AG20443 (cell line): ENCODE measurements at regions not wholly inside any gene's neighbourhood (a gene's known extent, or its start where the extent isn't known, plus 50 kb on each side); places are given as distances from the start of the nearest gene placed in this dataset.
"Not testable (repeated sequence)": the region's sequence is repeated elsewhere in the genome, so short reads cannot be mapped to it uniquely, and the experiment has no call there.

Experiments used
- DNase-seq: peaks from one replicate; pipeline ENCODE4 v3.0.0; 2012; ENCODE audit warnings: low spot score, mixed read lengths

DNA sequence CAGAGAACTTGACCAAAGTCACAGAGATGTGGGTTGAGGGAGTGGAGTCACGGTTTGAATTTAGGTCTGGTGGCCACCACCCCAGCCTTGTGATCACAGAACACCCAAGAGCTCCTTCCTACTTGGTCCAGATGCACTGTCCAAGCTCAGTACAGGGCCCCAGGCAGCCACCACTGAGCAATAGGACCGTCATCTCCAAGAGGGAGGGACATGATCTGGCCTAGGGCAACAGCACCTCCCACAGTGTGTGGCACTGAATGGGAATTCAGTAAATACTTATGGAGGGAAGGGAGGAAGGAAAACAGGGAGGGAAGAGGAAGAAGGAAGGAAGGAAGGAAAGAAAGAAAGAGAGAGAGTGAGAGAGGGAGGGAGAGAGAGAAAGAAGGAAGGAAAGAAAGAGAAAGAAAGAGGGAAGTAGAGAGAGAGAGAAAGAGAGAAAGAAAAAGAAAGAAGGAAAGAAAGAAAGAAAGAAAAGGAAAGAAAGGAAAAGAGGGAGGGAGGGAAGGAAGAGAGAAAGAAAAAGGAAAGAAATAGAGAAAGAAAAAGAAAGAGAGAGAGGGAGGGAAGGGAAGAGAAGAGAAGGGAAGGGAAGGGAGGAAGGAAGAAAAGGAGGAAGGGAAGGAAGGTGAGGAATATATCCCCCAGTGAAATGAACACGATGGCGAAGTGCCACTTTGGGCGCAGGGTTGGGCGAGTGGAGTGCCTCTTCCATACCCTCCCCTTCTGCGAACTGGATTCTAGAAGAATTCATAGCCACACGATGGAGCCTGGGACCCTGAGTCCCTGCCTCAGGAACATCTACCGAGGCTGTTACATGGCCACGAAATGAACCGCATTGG lies 243.7 kb downstream of the TFAP2C start:
- DNase-seq, result no peak

DNA sequence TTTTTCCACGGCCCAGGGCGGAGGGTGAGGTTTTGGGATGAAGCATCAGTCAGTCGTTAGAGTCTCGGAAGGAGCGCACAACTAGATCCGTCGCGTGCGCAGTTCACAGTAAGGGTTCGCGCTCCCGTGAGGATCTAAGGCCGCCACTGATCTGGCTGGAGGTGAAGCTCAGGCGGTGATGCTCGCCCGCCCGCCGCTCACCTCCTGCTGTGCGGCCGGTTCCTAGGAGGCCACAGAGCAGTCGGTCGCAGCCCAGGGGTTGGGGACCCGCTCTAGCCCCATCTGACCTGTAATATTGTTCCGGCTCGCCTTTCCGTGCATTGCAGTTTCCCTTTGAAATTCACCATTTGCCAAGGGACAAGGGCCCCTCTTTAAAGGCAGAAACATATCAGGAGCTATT lies 244.7 kb downstream of the TFAP2C start:
- DNase-seq, result no peak

- DNase-seq, result peak; percentile 92
These were observed 246.1 kb downstream of the TFAP2C start for GRCh38 chr20:56875052-56875659.

DNA sequence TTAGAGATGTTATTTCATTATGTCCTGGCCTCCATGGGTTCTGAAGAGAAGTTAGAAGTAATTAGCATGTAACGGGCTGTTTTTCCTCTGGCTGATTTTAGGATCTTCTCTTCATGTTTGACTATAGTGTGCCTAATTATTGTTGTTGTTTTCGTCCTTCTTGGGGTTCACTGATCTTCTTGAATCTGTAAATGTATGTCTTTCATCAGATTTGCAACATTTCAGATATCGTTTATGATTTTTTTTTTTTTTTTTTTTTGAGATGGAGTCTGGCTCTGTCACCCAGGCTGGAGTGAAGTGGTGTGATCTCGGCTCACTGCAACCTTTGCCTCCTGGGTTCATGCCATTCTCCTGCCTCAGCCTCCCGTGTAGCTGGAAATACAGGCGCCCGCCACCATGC lies 246.7 kb downstream of the TFAP2C start:
- DNase-seq, result no peak

- DNase-seq, result no peak
These were observed 256.4 kb downstream of the TFAP2C start for GRCh38 chr20:56885521-56885920.

DNA sequence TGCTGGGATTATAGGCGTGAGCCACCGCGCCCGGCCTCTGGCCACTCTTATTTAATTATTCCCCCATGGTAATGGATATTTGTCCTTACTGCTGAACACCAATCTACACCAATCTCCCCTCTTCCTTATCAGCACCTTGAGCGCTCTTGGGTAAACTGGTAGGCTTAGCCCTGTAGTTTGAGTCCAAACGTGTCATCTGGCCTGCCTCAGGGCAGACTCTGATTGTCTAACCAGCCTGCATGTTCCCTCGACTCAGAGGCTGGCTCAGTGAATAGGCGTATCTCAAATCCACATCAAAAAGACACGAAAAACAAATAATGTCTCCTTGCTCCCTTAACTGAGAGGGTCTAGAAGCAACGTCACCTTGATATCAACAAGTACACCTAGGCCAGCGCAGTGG lies 260.9 kb downstream of the TFAP2C start:
- DNase-seq, result no peak

- no peak for DNase-seq
These were observed 264.3 kb downstream of the TFAP2C start for GRCh38 chr20:56893226-56893917.

DNA sequence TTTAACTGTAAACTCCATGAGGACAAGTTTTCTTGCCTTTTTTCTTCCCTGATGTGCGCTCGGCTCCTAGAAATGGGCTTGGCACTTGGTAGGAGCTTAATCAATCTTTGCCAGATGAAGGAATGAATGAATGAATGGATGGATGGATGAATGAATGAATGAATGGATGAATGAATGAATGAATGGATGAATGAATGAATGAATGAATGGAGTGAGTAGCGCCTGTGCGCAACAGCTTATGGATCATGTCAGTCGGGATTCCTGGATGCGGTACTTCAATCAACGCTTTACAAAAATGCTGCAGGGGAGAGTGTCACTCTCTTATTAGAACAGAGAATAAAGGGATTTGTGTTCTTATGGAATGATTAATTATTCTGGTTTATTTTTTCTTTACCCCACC lies 267.3 kb downstream of the TFAP2C start:
- DNase-seq, result no peak

GRCh38 chr20:56897318-56897957 lies 268.3 kb downstream of the TFAP2C start:
- DNase-seq, result no peak

DNA sequence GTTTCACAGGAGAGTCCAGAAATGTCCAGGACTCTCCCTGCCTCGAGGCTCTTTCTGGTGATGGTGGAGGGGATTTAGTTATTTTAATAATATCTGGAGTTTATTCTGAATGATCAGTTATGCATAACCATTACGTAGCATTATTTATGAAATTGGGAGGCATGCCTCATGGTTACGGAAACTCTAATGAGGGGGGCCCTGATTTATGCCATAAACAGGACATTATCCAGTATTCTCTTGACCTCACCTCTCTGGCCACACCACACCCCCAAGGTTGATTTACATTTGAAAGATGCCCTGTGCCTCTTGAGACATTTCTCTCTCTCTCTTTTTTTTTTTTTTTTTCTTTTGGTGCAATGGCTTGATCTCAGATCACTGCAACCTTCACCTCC lies 268.8 kb downstream of the TFAP2C start:
- no peak for DNase-seq

GRCh38 chr20:56899506-56899905 lies 270.4 kb downstream of the TFAP2C start:
- DNase-seq, result no peak

DNA sequence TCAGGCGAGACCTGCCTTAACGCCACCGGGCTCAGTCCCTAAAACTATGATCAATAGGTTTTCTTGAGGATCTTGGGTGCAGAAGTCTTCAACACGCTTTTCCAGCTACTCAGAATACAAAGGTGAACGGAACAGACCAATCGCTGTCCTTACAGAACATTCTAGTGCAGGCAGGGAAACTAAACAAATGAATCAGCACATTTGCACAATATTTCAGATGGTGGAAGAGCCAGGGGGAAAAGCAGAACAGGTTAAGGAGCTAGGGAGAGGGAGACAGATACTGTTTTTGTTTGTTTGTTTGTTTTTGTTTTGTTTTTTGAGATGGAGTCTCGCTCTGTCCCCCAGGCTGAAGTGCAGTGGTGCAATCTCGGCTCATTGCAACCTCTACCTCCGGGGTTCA lies 271.1 kb downstream of the TFAP2C start:
- DNase-seq, result no peak

DNA sequence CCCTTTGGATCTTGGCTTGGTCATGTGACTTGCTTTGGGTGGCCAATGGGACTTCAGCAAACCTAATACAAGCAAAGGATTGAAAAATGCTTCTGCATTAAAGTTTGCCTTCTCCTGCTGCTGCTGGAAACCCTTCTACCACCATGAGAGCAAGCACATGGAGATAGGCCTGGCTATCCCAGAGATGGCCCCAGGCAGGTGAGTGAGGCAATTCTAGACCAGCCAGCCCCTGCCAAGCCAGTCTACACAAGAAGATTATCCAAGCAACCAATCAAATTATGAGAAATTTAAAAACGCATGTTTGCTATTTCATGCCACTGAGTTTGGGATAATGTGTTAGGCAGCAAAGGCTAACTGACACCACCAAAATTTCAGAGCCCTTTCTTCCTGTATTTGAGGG lies 274.3 kb downstream of the TFAP2C start:
- DNase-seq, result no peak

- no peak for DNase-seq
These were observed 274.8 kb downstream of the TFAP2C start for GRCh38 chr20:56903858-56904257.

DNA sequence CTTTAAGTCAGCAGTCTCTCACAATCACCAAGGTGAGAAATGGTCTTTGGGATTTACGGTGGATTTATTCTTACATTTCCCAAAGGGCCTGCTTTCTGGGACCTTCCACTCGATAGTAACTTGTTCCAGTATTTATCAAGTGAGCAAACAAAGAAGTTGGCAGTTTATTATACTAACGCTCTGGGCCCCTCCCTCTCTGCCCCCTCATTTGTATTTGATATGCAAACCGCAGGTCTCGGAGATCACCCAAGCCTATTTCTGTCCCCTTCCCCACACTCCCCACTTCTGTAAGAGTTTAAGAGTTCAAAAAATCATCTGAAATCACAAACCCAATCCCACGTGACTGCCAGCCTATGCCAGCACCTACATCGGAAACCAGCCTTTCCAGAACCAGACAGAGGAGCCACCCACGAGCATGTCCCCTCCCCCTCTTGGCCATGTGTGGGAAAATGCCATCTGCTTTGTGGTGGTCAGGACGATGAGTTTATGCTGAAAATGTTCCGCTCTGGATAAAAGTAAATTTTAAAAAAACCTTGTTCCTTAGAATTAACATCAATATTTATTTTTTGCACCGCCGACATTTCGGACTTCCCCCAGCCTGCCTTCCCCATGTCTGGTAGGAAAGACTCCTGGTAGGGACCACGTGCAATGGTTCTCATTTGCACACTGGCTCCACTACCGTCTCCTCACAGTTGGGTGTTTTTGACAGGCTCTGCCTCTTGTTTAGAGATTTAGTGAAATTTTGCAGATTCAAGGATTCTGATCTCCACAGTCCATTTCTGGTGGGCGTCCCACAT lies 281.0 kb downstream of the TFAP2C start:
- no peak for DNase-seq

DNA sequence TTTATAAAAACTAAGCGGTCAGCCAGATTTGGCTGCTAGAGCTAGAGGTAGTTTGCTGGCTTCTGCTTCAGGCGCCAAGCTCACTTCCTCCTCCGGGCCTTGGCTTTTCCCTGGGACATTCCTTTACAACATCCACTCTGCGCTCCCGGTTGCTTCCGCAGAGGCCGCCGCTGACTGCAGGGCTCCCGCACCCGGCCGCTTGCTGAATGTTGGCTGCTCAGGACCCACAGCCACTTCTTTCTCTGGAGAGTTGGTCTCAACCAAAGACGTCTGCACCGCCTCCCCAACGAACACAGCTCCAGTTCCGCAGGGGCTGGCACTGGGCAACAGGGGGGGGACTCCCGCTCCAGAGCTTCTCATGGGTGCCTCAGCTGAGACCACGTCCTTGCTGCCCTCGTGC lies 282.8 kb downstream of the TFAP2C start:
- DNase-seq, result no peak

GRCh38 chr20:56914532-56914931 lies 285.4 kb downstream of the TFAP2C start:
- no peak for DNase-seq

DNA sequence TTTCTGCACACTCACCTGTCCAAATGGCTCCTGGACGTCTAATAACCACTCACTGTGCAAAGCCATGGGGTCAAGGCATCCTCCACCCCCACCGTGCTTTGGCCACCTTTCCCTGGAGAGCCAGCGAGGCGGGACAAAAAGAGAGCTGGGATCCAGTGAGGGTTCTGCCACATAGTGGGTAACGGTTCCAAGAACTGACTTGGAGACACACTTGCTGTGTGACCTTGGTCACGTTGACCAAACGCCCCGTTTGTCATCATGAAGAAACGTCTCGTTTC lies 287.2 kb downstream of the TFAP2C start:
- DNase-seq, result no peak

GRCh38 chr20:56920041-56920440 lies 290.9 kb downstream of the TFAP2C start:
- not testable (repeated sequence) for DNase-seq

DNA sequence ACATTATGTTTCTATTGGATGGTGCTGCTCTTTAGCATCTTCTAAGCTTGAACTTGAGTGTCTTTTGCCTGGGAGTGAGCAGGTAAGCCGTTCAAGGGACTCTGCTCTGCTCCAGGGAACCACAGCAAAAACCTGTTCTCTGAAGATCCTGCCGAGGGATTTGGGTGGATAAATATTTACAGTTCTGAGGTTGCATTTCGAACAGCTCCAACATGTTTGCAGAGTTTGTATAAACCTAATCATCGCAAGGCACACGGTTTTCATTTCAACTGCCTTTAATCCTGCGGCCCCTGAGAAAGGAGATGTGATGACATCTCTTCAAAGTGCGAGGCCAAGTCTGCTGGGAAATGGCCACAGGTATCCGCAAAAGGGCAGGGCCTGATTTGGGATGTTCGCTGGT lies 293.4 kb downstream of the TFAP2C start:
- no peak for DNase-seq

GRCh38 chr20:56924292-56925081 lies 295.4 kb downstream of the TFAP2C start:
- DNase-seq, result no peak
